Memory B cell (primary cell): ENCODE measurements at regions not wholly inside any gene's neighbourhood (a gene's known extent, or its start where the extent isn't known, plus 50 kb on each side); places are given as distances from the start of the nearest gene placed in this dataset.

Experiments used
- ATAC-seq: fragments of 150-1000 bp; cut with Tn5 transposase; 2 replicates; pipeline ENCODE4 v1.10.0; 2021; ENCODE audit warnings: low read depth, mild to moderate bottlenecking, moderate library complexity
- DNase-seq, 2 donors: peaks; one replicate each; pipeline ENCODE4 v3.0.0; 2022; ENCODE audit warnings: low spot score in 2 of 2
- H3K27ac Mint-ChIP-seq: one replicate; pipeline ENCODE4 v1.8.0; 2022; ENCODE audit warnings: mild to moderate bottlenecking, moderate library complexity, mixed read lengths
- H3K27me3 Mint-ChIP-seq: one replicate; pipeline ENCODE4 v1.8.0; 2022; ENCODE audit warnings: mixed read lengths
- H3K36me3 Mint-ChIP-seq: one replicate; pipeline ENCODE4 v1.8.0; 2022; ENCODE audit warnings: mild to moderate bottlenecking, mixed read lengths
- H3K4me1 Mint-ChIP-seq: one replicate; pipeline ENCODE4 v1.8.0; 2022; ENCODE audit warnings: mixed read lengths
- H3K4me3 Mint-ChIP-seq: one replicate; pipeline ENCODE4 v1.8.0; 2022; ENCODE audit warnings: mild to moderate bottlenecking, moderate library complexity, mixed read lengths
- H3K9me3 Mint-ChIP-seq: one replicate; pipeline ENCODE4 v1.8.0; 2022; ENCODE audit warnings: mixed read lengths

GRCh38 chr2:83596592-83597282 is 862.3 kb downstream of the SUCLG1 start:
- no peaks in the 10 kb centered on the region for H3K27me3 Mint-ChIP-seq
- no peak for ATAC-seq
- H3K9me3 Mint-ChIP-seq, result peaks cover 3% of the 10 kb centered on the region

DNA sequence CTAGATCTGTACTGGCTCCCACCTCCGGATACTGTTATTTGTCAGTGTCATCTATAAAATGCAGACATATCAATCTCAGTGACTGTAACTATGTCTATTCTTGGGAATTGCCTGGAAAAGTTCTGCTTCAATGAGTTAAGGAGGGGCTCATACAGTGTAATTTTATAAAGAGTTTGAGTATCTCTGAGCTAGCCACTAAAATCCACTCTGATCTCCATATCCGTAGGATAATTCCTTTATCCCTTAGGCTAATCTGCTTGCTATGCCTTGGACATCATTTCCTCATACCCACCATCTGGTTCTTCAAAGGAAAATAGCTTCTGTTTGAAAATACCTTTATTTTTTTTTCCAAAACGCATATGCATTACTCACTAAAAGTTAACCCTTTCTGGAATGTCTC is 863.2 kb downstream of the SUCLG1 start:
- Mint-ChIP-seq H3K4me3 (no peak overlapping the region), H3K27ac (no peak overlapping the region), H3K4me1 (no peaks in the 10 kb centered on the region), H3K27me3 (no peaks in the 10 kb centered on the region), H3K36me3 (no peaks in the 10 kb centered on the region), H3K9me3 (peaks cover 3% of the 10 kb centered on the region)
- DNase-seq (no peak), ATAC-seq (no peak)

More at GRCh38 chr2:83596592-83597282, 862.3 kb downstream of the SUCLG1 start:
- DNase-seq, result no peak
- no peak overlapping the region for H3K27ac Mint-ChIP-seq
- H3K36me3 Mint-ChIP-seq, result no peaks in the 10 kb centered on the region
- no peak overlapping the region for H3K4me3 Mint-ChIP-seq
- no peaks in the 10 kb centered on the region for H3K4me1 Mint-ChIP-seq

- Mint-ChIP-seq H3K9me3 (peaks cover 5% of the 10 kb centered on the region), H3K27me3 (no peaks in the 10 kb centered on the region), H3K27ac (no peak overlapping the region), H3K4me3 (no peak overlapping the region), H3K4me1 (no peaks in the 10 kb centered on the region), H3K36me3 (no peaks in the 10 kb centered on the region)
- ATAC-seq (no peak), DNase-seq (no peak)
Observed at GRCh38 chr2:83595121-83595690, 863.9 kb downstream of the SUCLG1 start.

DNA sequence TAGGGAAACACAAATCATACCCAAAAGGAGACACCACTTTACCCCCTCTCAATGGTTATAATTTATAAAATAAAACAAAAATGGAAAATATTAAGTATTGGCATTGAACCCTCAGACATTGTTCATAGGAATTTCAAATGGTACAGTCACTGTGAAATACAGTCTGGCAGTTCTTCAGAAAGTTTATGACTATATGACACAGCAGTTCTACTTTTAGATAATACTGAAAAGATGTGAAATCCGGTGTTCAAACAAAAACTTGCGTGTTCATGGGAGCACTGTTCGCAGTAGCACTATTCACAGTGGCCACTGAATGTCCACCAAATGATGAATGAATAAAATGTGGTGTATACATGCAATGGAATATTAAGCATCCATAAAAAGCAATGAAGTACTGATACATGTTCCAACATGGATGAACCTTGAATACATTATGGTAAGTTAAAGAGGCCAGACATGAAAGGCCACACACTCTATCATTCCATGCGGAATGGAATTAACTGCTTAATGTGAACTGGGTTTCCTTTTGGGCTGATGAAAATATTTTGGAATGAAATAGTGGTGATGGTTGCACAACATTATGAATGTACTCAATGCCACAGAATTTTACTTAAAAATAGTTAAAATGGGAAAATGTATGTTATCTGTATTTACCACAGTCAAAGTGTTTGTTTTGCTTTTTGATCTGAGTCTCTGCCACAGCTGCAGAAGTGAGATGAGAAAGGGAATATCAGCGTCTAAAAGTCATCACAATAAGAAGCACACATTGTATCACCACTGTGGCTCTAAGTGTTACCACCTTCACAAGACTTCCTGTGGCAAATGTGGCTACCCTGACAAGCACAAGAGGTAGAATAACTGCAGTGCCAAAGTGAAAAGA is 864.6 kb downstream of the SUCLG1 start:
- ATAC-seq, result no peak
- H3K27ac Mint-ChIP-seq, result no peak overlapping the region
- no peaks in the 10 kb centered on the region for H3K4me1 Mint-ChIP-seq
- no peaks in the 10 kb centered on the region for H3K27me3 Mint-ChIP-seq
- peaks cover 3% of the 10 kb centered on the region for H3K9me3 Mint-ChIP-seq
- no peaks in the 10 kb centered on the region for H3K36me3 Mint-ChIP-seq
- DNase-seq, result no peak
- no peak overlapping the region for H3K4me3 Mint-ChIP-seq

DNA sequence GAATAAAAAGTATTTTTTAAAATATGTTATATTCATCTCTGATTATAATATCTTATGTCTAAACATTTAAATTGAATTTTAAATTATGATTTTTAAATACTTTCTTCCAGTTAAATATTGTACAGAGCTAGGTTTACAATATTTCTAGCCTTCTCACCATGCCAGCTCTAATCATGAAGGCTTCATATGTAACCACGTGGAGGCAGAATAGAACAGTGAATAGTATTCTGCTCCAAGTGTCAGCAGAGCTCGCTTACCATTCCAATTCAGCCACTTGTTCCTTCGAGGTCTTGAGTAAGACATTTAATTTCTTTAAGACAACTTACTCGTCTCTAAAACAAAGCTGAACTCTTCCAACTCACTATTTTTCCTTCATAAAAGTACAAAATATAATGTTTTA is 871.8 kb downstream of the SUCLG1 start:
- H3K4me1 Mint-ChIP-seq, result no peaks in the 10 kb centered on the region
- DNase-seq (no peak), ATAC-seq (no peak)
- H3K4me3 Mint-ChIP-seq, result no peak overlapping the region
- H3K9me3 Mint-ChIP-seq, result peaks cover 3% of the 10 kb centered on the region
- no peaks in the 10 kb centered on the region for H3K36me3 Mint-ChIP-seq
- H3K27ac Mint-ChIP-seq, result no peak overlapping the region
- no peaks in the 10 kb centered on the region for H3K27me3 Mint-ChIP-seq

GRCh38 chr2:83585250-83585649 is 873.8 kb downstream of the SUCLG1 start:
- peaks cover 5% of the 10 kb centered on the region for H3K9me3 Mint-ChIP-seq
- H3K4me1 Mint-ChIP-seq, result no peaks in the 10 kb centered on the region
- DNase-seq (no peak), ATAC-seq (no peak)
- no peaks in the 10 kb centered on the region for H3K36me3 Mint-ChIP-seq
- no peaks in the 10 kb centered on the region for H3K27me3 Mint-ChIP-seq
- no peak overlapping the region for H3K27ac Mint-ChIP-seq
- H3K4me3 Mint-ChIP-seq, result no peak overlapping the region

DNA sequence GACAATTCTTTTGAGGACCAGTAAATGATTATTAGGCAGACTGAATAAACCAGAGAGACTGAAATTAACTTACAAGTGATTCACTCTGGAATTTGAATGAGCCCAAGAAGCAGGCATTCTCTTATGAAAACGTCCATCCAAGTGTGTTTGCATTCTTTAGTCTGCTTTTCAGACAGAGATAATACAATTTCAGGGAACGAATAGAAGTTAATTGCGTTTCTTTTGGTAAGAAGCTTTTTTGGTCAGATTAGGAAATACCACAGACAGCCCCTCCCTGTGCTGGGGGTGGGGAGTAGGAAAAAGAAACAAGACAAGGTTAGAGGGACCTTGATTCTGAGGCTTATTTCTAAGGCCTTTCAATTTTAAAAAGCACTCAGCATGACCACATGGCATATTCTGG is 874.4 kb downstream of the SUCLG1 start:
- Mint-ChIP-seq H3K27me3 (no peaks in the 10 kb centered on the region), H3K27ac (no peak overlapping the region), H3K36me3 (no peaks in the 10 kb centered on the region), H3K4me1 (no peaks in the 10 kb centered on the region), H3K4me3 (no peak overlapping the region), H3K9me3 (peaks cover 5% of the 10 kb centered on the region)
- no peak for DNase-seq
- no peak for ATAC-seq

- Mint-ChIP-seq H3K4me1 (no peaks in the 10 kb centered on the region), H3K27ac (no peak overlapping the region), H3K4me3 (no peak overlapping the region), H3K27me3 (no peaks in the 10 kb centered on the region), H3K36me3 (no peaks in the 10 kb centered on the region), H3K9me3 (peaks cover 3% of the 10 kb centered on the region)
- DNase-seq (no peak), ATAC-seq (no peak)
Observed at GRCh38 chr2:83582589-83582988, 876.5 kb downstream of the SUCLG1 start.

GRCh38 chr2:83579507-83579906 is 879.6 kb downstream of the SUCLG1 start:
- no peak overlapping the region for H3K27ac Mint-ChIP-seq
- ATAC-seq, result no peak
- H3K4me3 Mint-ChIP-seq, result no peak overlapping the region
- H3K9me3 Mint-ChIP-seq, result peaks cover 5% of the 10 kb centered on the region
- no peak for DNase-seq
- H3K36me3 Mint-ChIP-seq, result no peaks in the 10 kb centered on the region
- no peaks in the 10 kb centered on the region for H3K27me3 Mint-ChIP-seq
- H3K4me1 Mint-ChIP-seq, result no peaks in the 10 kb centered on the region

- Mint-ChIP-seq H3K27ac (no peak overlapping the region), H3K27me3 (no peaks in the 10 kb centered on the region), H3K4me3 (no peak overlapping the region), H3K9me3 (peaks cover 5% of the 10 kb centered on the region), H3K36me3 (no peaks in the 10 kb centered on the region), H3K4me1 (no peaks in the 10 kb centered on the region)
- DNase-seq (no peak), ATAC-seq (no peak)
Observed at GRCh38 chr2:83578405-83578804, 880.7 kb downstream of the SUCLG1 start.

GRCh38 chr2:83574614-83575013 is 884.5 kb downstream of the SUCLG1 start:
- no peaks in the 10 kb centered on the region for H3K27me3 Mint-ChIP-seq
- no peak overlapping the region for H3K4me3 Mint-ChIP-seq
- DNase-seq (no peak), ATAC-seq (no peak)
- no peak overlapping the region for H3K27ac Mint-ChIP-seq
- H3K36me3 Mint-ChIP-seq, result no peaks in the 10 kb centered on the region
- H3K9me3 Mint-ChIP-seq, result peaks cover 3% of the 10 kb centered on the region
- H3K4me1 Mint-ChIP-seq, result no peaks in the 10 kb centered on the region

DNA sequence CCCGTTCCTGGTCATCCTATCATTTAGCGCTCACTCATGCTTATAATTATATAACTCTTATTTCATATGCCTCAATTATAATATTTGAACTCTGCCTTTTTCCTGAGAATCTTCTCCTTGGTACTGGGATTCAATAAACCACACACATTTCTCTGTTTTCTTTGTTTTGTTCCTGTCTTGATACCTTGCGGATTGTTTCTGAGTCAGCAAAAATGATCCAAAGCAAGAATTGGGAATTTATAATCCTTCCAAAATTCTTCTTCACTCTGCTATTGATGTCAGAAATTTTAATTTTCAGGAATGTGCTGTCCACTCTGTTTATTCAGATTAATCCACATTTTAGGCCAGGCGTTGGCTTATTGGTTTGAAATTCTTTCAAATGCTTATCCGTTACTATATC is 886.0 kb downstream of the SUCLG1 start:
- H3K4me1 Mint-ChIP-seq, result no peaks in the 10 kb centered on the region

GRCh38 chr2:83572400-83572799 is 886.7 kb downstream of the SUCLG1 start:
- no peak for DNase-seq
- peaks cover 5% of the 10 kb centered on the region for H3K9me3 Mint-ChIP-seq
- H3K27ac Mint-ChIP-seq, result no peak overlapping the region
- no peaks in the 10 kb centered on the region for H3K27me3 Mint-ChIP-seq
- no peak for ATAC-seq
- no peaks in the 10 kb centered on the region for H3K36me3 Mint-ChIP-seq
- no peaks in the 10 kb centered on the region for H3K4me1 Mint-ChIP-seq
- H3K4me3 Mint-ChIP-seq, result no peak overlapping the region

More for the DNA sequence above, 886.0 kb downstream of the SUCLG1 start:
- H3K27ac Mint-ChIP-seq, result no peak overlapping the region
- H3K4me3 Mint-ChIP-seq, result no peak overlapping the region
- H3K9me3 Mint-ChIP-seq, result peaks cover 5% of the 10 kb centered on the region
- H3K27me3 Mint-ChIP-seq, result no peaks in the 10 kb centered on the region
- no peaks in the 10 kb centered on the region for H3K36me3 Mint-ChIP-seq
- ATAC-seq (no peak), DNase-seq (no peak)

GRCh38 chr2:83567551-83567950 is 891.5 kb downstream of the SUCLG1 start:
- Mint-ChIP-seq H3K27me3 (no peaks in the 10 kb centered on the region), H3K4me3 (no peak overlapping the region), H3K9me3 (peaks cover 4% of the 10 kb centered on the region), H3K36me3 (no peaks in the 10 kb centered on the region), H3K27ac (no peak overlapping the region), H3K4me1 (no peaks in the 10 kb centered on the region)
- ATAC-seq (no peak), DNase-seq (no peak)
